Lower leg skin (tissue), 3 donors: ENCODE measurements at regions not wholly inside any gene's neighbourhood (a gene's known extent, or its start where the extent isn't known, plus 50 kb on each side); places are given as distances from the start of the nearest gene placed in this dataset.

Experiments
- CTCF ChIP-seq, 3 donors: fragments of 450-650 bp; IDR thresholded peaks; one replicate each; pipeline ENCODE4 v1.5.1; 2016; ENCODE audit warnings: antibody characterized with exemption in 3 of 3, mild to moderate bottlenecking in 3 of 3, moderate library complexity in 2 of 3
- POLR2A ChIP-seq, 2 donors: fragments of 450-650 bp; IDR thresholded peaks; one replicate each; pipeline ENCODE4 v1.6.1; 2016 to 2017; ENCODE audit warnings: antibody characterized with exemption in 2 of 2, mild to moderate bottlenecking in 1 of 2, moderate library complexity in 1 of 2

DNA sequence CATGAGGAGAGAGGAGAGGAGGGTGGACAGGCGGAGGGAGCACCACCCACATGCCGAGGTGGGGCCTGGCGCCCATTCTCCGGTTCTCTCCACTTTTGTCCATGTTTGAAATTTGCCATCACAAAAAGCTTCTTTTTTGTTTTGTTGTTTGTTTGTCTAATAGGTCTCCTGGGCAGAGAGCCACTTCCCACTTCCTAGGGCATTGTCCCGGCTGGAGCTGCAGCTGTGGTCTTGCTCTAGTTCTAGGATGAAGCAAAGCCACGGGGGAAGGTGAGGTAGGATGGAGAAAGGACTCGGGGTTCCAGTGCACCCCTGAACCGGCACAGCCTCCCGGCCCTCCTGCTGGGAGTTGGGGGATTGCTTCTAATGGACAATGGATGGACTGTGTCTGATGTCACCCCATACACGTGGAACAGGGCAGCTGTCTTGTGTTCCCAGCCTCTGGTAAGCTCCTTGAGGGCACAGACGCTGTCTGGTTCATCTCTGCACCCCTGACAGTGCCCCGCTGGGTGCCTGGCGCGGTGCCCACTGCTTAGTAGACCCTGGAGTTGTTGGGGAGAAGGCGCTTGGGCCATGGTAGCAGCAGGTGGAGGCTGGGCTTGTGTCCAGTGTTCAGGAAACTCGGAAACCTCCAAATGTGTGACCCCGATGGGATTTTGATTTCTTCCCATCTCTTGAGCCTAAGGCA lies 278.4 kb downstream of the NDUFA10 start:
- TF ChIP-seq CTCF (IDR thresholded peaks at IDR 0.05) (no peak), POLR2A (IDR thresholded peaks at IDR 0.05) (no peak)
